ENCODE measurements at regions not wholly inside any gene's neighbourhood (a gene's known extent, or its start where the extent isn't known, plus 50 kb on each side); places are given as distances from the start of the nearest gene placed in this dataset.

DNA sequence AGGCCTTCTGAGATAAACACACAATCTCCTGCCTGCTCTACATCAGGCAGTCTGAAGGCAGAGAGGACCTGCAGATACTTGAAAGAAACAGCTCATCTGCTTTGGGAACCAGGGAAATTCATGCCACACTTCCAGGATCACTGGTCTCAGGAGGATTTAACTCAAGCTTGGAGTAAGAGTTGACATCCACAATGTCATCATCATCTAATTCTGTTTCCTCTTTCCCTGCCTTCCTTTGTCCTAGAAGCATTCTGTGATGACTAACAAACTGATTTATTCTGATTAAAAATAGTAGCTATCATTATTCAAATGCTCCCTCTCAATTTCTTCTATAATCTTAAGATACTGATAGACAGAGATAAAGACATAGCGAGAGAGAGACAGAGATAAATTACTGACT is 766.8 kb downstream of the BCL11A start:
- TF ChIP-seq, protein P1, sequence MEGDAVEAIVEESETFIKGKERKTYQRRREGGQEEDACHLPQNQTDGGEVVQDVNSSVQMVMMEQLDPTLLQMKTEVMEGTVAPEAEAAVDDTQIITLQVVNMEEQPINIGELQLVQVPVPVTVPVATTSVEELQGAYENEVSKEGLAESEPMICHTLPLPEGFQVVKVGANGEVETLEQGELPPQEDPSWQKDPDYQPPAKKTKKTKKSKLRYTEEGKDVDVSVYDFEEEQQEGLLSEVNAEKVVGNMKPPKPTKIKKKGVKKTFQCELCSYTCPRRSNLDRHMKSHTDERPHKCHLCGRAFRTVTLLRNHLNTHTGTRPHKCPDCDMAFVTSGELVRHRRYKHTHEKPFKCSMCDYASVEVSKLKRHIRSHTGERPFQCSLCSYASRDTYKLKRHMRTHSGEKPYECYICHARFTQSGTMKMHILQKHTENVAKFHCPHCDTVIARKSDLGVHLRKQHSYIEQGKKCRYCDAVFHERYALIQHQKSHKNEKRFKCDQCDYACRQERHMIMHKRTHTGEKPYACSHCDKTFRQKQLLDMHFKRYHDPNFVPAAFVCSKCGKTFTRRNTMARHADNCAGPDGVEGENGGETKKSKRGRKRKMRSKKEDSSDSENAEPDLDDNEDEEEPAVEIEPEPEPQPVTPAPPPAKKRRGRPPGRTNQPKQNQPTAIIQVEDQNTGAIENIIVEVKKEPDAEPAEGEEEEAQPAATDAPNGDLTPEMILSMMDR (IDR thresholded peaks at IDR 0.05), result no peak
- TF ChIP-seq POLR2A (IDR thresholded peaks at IDR 0.05), result no peak
- TF ChIP-seq POLR2AphosphoS5 (IDR thresholded peaks at IDR 0.05), result no peak
- no peak for TF ChIP-seq EP300 (IDR thresholded peaks at IDR 0.05)
